IPS DF 19.7 (cell line): ENCODE measurements at regions not wholly inside any gene's neighbourhood (a gene's known extent, or its start where the extent isn't known, plus 50 kb on each side); places are given as distances from the start of the nearest gene placed in this dataset.
A peak's percentile ranks its signal among the peaks of the same experiment; 100 is the strongest.

ENCODE experiments used
- DNase-seq: peaks from one replicate; pipeline ENCODE4 v3.0.0-alpha.2; 2013; ENCODE audit warnings: low read depth, low spot score

DNA sequence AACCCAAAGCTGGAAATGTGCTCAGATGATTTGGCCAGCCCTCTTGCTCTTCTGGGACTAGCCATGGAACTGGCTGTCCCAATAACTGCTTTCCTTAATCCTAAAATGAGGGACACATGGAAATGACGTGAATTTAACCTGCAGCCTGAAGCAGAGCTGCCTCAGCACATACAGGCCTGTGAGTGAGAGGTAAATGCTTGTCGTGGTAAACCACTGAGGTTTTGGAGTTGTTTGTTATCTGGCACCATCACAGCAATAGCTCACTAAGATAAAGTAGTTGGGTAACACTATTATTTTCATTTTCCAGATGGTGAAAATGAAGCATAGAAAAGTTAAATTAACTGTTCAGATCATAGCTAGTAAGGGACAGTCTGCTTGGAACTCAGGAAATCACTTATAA lies 333.4 kb upstream of the CHD6 start:
- no peak for DNase-seq

DNA sequence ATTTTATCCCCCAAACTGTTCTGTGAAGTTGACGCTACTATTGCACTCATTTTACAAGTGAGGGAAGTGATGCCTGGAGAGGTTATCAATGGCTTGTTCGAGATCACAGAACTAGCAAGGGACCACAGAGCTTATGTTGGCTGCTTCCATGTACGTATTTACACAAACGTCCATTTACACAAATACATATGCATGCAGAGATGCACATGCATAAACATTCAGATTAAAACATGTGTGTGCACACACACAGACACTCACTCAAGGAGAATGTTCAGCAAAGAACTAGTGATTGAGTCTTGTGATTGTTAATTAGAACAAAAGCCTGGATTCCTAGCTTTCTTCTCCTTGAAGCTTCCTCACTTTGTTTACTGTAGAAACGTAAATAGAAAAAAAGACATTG lies 321.5 kb upstream of the CHD6 start:
- DNase-seq: no peak

DNA sequence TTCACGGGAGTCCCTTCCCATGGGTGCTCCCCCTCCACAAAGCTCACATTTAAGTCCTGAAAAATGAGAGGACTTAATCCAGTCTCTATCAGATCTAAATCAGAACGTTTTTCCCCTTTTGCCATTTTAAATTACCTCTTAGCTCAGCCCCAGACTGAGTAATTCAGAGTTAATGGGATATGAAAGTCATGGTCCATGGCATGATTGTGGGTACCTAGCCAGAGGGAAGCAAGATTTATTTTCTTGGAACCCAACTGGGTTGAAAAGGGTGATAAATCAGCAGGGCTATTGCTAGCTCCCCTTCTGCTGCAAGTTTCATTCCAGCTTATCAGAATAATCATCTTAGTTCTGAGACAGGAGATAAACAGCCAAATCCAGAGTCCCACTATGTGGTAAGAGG lies 320.2 kb upstream of the CHD6 start:
- DNase-seq: no peak

DNA sequence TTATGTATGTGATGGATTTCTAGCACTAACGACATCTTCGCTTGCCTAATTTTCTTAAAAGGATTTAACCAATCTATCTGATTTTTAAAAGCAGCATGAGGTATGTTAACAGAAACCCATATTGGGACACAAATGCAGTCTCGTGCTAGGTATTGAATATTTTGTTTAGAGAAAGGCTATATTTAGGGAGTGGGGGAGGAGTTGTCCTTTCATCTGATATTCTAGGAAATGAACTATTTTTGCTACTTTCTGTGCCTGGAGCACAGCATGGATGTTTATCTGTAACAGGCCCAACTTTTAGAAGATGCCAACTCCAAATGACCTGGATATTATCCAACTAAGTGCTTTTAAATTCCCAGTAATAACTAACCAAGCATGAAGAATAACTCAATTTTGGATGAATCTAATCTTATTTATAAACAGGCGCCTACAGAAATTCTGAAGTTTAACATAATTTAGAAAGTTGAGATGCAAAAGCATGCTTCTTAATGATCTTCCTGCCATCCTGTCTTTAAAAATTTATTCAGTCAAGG lies 317.1 kb upstream of the CHD6 start:
- DNase-seq: no peak

DNA sequence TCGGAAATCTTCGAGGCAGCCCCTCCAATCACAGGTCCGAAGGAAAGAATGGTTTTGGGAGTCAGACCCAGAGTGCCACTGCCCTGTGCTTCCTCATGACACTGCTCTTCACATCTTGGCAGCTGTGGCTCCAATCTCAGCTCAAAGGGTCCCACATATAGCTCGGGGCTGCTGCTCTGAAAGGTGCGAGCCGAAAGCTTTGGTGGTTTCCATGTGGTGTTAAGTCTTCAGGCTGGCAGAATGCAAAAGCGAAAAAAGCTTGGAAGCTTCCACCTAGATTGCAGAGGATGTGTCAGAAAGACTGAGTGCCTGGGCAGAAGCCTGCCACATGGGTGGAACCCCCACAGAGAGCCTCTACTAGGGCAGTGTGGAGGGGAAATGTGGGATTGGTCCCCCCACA lies 314.3 kb upstream of the CHD6 start:
- no peak for DNase-seq

DNA sequence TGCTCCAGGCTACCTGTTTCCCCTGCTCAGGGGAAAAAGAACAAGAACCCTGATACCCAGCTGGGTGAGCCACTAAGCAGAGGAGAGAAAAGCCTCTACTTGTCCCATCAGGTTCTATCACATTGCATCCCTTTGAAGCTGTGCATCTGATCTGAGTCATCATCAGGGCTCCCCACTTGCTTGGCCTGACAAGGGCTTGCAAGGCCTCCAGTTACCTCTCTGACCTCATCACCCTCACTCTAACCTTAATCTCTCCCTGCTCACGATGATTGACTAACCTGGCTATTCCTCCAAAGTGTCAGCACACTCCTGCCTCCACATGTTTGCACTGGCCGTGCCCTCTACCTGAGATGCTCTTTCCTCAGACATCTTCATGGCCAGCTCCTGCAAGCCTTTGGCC lies 309.5 kb upstream of the CHD6 start:
- DNase-seq: no peak

DNA sequence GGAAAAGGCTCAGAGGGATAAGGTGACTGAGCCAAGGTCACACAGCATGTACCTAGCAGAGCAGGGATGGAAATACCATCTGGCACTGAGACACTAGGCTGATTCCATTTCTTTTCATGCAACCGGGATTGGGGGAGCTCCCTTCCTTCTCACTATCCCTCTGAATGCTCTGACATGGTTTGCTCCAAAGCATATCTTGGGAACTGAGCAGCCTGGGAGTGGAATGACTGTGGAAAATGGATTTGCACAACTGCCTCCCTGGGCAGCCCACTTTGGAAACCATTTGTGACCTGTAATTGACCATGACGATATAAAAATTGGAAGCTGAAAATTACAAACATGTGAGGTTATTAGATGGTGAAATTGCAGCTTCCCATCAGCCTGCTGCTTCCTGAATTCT lies 309.0 kb upstream of the CHD6 start:
- DNase-seq: no peak

DNA sequence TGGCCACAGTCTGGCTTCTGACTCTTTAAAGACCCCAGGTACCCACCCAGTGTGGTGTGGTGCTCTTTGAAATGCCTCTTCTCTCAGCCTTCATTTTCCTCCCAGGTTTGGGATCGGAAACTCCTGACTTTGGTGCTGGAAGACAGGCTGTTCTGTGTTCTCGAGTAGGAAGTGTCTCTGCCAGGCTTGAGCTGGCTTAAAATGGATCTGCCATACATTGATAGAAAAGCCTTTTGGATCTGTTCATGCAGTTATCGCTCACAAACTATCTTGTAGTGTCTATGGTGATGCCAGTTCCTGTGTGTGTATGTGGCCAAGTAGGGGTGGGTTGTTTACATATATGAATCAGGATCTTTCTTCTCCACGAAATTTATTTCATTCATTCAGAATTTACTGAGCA lies 307.3 kb upstream of the CHD6 start:
- no peak for DNase-seq

DNA sequence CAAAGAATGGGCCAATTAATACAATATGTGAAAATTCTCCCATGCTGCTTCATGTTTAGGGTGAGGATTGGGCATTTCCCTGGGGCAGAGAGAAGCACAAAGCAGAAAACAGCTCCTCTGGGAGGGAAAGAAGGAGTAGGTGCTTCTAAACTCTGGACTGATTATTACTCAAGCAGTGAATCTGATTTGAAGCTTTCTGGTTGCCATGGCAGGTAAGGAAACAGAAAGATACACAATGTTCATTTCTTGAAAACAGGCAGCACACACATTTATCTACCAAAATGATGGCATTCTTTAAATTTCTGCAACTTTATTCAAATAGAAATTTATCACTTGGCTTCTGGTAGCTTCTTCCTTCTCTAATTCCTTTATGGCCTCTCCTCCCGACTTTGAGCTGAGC lies 305.4 kb upstream of the CHD6 start:
- DNase-seq: no peak

DNA sequence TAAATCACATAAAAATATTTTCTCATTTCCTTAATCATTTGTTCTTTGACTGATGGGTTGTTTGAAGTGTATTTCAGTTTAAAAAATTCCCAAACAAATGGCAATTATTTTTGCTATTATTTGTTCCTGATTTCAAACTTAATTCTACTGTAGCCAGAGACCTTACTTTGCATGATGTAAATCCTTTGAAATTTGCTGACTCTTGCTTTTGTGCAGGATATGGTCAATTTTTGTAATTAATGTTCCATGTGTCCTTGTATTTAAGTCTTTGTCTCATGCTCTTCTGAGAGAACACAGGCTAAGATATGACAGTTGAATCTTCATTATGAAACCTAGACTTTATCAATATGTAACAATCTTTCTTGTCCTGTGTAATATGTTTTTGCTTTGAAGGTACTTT lies 295.0 kb upstream of the CHD6 start:
- no peak for DNase-seq

DNA sequence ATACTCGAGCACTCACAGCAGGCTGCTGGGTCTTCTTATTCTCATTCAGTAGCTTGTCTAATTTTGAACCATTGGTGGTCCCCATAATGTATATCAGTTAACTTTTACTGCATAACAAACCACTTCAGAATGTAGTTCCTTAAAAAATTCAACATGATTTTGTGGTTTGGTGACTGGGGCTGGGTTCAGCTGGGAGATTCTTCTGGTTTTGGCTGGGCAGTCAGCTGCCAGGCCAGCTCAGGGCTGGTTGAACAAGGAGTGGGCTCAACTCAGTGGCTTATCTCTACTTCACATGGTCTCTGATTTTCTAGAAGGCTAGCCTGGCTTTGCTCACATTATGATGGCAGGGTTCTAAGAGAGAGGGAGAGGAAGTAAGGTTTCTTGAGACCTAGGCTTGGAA lies 292.4 kb upstream of the CHD6 start:
- DNase-seq: no peak

DNA sequence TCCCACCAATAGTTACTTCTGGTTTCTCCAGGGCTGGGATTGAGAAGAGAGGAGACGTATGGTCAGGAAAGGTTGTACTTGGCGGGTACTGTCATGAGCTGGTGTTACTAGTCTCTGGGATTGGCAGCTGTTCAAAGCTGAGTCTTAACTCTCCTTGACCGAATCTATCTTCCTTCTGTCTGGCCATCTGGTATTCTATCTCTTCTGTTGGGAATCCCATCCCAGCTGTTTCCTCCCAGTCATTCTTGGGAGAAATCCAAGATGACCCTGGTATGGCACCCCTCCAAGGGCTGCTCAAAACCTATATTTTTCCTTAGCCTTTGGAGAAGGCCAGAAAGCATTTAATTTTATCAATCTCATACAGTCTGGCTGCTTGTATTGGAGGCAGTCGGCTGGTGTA lies 287.0 kb upstream of the CHD6 start:
- no peak for DNase-seq

DNA sequence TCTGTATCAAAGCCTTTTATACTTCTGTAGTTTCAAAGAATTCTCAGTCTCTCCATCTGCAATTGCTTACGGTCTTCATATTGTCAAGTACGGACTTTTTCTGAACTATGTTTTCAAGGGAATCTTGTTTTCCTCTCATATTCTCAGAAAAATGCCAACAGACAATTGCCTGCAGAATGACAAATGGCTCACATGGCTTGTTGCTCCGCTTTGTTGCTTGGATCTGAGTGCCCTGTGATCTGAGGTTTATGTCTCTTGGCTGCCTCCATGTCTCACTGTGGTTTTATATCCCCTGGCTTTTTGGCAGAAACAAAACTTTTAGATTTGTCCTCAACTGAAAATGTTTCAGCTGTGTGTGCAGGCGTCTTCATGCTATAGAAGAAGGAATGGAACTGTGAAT lies 285.4 kb upstream of the CHD6 start:
- DNase-seq: no peak

DNA sequence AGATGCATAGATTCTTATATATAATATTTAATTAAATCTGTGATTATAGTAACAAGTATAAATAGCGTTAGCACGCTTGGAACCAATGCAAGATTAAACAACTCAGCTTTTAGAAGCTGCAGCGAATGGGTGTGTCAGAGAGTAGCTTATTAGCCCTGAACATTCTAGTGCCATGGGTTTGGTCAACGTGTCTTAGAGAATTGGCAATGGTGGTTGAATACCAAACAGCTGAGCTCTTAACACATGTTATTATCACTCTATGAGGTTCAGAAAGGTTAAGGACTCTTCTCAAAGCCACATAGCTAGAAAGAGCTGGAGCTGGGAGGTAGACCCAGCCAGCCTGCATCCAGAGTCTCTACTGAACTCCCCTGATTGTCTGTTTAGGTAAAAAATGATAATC lies 284.2 kb upstream of the CHD6 start:
- no peak for DNase-seq

DNA sequence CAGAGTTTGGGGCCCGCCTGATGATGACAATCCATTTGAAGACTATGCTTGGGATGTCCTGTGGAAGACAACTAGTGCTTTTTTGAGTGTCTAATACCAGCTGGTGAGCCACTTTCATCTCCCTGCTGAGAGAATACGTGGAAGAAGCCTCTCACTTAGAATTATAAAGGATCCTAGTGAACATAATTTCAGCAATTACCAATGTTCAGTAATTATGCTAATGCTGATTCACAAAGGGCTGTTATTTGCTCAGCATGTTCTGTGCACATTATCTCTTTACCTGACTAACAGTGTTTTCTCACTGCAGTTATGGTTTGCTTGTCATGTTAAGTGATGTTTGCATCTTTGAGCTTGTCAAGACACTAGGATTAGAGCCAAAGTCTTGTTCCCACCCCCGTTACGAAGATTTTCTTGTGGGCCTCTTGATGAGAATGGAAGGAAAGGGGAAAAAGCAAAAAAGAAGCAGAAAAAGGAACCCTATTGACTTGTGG lies 282.1 kb upstream of the CHD6 start:
- no peak for DNase-seq

DNA sequence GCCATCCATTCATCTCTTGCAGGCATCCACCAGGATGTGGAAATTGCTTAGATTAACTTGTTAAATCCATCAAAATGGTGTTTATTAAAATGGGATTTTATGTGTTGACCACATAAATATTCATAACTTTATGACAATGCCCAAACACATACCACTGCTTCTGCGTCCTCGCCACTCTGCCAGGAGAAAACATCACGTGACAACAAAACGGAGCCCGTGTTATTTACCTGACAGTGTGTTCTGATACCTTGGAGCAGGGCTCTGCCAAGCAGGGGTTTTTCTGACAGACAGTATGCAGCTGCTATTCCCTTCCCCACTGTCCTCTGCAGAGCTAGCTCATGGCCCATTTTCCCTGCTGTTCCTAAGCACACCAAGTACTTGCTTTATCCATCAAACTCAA lies 279.5 kb upstream of the CHD6 start:
- no peak for DNase-seq

DNA sequence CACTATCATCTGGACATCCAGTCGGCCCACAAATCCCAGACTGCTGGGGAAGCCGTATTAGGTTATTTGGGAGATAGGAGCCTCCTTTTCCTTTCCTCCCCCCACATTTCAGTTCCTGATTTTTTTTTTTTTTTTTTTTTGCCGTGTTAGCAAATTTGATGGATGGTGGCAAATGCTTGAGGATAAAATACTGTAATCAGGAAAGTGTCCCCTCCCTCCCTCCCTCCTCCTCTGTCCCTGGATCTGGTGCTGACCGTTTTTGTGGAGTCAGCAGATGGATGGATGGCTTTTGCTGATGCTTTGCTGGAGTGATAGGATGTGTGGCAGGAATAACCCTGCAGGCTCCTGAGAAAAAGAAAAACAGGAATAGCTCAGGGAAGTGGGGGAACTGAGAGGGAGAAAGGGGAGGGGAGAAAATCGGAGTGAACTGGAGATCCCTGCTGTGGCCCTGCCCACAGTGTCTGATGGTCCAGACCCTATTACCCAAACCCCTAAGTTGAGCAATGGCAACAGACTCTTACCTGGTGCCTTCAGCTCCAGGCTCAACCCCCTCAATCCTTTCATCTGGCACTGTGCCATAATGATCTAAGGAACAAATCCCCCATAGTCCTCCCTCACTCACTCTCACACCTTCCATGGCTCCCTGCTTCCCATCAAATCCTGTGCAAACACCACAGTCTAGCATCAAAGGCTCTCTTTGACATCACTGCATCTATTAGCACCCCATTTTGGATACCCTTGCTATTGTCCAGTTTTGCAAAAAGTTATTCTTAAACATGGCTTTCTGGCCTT lies 277.3 kb upstream of the CHD6 start:
- DNase-seq: no peak

DNA sequence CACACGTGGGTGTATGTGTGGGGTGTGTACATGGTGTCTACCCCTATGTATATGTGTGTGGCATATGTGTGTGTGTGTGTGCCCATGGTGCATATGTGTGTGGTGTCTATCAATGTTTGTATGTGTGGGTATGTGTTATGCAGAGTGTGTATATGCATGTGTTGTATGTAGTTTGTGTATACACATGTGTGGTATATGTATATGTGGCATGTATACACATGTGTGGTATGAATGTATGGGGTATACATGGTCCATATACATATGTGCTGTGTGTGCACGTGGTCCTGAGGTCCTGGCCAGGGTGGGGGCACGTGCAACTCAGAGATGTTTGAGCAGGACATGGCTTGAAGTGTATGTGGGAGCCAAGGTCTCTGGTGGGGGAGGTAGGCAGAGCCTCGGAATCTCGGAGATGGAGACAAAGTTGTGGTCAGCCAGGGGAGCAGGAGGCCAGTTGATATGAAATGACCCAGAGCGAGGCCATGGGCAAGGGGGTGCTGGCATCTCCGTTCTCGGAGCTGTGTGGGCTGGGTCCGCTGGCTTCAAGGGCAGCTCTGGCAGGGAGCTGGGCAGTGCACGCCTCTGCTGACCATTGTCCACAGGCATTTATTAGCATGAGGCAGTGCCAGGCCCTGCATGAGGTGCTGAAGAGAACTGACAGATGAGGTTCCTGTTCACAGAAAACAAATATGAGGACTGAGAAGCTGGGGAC lies 276.2 kb upstream of the CHD6 start:
- no peak for DNase-seq

DNA sequence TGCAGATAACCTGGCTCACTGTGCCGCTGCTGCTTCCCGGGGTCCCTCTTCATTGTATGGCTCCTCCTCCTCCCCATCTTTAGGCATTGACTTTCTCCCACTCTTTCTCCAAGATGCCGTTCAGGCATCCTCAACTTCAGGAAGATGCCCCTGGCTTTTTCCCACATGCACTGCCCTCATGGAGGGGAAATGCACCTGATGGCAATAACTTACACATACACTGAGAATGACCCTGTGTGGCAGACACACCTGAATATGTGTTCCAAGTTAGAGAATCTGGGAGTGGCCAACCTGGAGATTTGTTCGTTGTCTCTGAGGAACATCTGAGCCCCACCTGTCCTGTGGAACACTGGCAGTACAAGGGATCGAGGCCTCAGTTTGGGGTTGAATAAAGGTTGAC lies 273.9 kb upstream of the CHD6 start:
- no peak for DNase-seq

DNA sequence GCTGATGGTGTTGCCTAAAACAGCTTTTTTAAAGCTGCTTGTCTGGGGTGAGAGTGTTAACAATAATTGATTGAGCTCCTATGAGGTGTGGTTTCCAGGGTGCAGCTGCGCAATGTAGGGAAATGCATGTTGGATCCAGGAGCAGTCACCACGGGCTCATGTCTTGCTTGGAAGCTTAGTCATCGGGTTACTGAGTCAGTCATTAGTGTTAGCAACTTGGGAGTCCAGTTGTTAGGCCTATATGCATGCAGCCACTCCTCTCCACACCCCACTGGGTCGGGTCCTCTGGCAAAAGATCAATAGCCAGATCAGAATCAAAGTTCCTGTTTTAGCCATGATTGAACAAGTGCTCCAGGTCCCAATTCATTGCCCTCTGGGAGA lies 271.7 kb upstream of the CHD6 start:
- DNase-seq: no peak

DNA sequence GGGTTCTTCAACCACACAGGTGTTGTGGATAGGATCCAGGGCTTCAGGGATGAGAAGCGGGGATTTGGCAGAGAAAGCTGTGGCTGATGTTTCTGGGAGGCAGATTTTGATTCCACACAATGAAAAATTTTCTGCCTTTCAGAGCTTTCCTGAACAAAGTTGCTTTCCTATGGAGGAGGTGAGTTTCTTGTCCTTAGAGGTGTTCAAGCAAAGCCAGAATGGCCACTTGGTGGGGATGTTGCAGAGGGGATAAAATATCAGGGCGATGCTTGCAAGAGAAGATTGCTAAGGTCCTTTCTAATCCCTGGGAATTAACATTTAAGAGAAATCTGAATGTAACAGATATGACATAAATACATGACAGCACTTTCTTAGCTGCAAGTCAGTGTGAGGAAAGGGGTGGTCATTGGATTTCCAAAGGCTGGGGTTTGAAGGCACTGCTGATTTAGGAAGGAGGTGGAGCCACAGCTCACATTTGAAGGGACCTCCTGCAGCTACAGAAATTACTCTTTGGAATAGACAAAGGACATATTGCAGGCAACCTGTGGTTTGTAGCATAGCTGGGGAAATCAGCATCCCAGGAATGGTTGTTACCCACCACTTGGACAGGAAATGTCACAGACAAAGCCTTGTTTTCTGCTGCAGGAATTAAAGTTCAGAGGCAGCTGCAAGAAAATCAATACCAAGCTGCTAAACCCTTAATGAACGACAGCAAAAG lies 271.1 kb upstream of the CHD6 start:
- peak; percentile 33 for DNase-seq

DNA sequence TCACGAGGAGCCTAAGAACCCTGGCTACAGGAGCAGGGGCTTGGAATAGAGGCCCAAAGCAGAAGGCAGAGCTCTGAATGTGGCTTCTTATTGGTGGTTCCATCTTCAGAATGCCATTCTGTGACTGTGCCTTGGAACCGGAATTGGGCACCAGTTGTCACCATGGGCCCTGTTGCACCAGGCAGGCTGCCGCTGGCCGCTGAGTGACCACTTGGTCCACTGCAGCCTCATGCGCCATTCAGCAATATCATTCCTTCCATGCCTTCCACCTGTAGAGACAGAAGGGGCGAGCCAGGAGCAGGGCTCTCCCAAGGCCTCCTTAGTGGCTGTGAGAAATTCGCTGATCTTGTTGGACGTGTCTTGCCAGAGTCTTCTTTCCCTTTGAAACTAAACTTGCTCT lies 270.3 kb upstream of the CHD6 start:
- DNase-seq: no peak

DNA sequence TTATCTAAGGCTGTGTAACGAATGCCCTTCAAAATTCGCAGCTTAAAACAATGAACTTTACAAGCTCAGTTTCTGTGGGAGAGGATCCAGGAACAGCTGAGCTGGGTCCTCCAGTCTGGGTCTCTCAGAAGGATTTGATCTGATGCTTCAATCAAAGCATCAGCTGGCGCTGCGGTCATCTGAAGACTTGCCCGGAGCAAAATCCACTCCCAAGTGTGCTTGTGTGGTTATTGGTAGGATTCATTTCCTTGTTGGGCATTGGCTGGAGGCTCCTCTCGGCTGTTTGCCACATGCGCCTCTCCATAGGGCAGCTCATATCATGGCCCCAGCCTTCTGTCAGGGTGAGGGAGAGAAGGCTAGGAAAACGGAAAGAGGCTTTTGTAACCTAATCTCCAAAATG lies 269.3 kb upstream of the CHD6 start:
- DNase-seq: no peak
